ENCODE measurements at regions not wholly inside any gene's neighbourhood (a gene's known extent, or its start where the extent isn't known, plus 50 kb on each side); places are given as distances from the start of the nearest gene placed in this dataset.

DNA sequence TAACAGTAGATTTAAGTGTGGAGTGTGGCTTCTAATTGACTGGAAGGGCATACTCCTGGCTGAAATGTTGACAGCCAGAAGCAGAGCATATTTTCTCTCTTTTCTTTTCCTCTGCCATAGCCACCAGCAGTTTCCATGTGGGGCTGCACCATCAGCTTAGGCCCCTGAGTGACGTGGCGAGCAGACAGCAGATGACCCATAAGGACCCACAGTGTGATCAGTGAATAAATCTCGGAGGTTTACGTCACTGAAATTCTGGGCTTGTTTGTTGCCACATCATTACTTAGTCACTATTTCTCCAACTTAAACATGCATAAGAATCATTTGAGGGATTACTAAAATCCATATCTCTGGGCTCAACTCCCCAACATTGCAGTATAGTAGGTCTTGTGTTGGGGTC, 549.7 kb upstream of the TMEM132C start:
- TF ChIP-seq CTCF (IDR thresholded peaks at IDR 0.05): no peak
- TF ChIP-seq POLR2A (IDR thresholded peaks at IDR 0.05): no peak
